ENCODE measurements at regions not wholly inside any gene's neighbourhood (a gene's known extent, or its start where the extent isn't known, plus 50 kb on each side); places are given as distances from the start of the nearest gene placed in this dataset.

DNA sequence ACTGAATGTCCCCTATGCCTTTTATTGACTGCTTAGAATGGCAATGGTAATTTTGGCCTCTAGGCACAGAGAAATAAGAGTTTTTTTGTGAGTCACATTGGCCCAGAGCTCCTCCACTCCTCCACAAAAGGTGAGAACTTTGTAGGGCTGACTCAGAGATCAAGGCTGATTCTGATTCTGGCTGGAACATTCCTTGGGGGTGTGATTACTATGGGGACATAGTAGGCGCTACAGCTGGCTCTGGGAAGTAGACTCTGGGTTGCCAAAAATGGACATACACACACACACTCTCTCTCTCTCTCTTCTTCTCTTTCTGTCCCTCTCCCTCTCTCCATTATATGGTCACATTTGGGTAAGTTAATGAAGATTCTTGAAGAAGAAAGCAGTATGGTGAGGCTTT lies 174.6 kb upstream of the DDHD1 start:
- DNase-seq (ENCODE audit: low read depth in 1 of 2, low spot score in 1 of 2) = no peak
- H3K9me3 ChIP-seq = no peaks in the 10 kb centered on the region
- FAIRE-seq = no peak
- ATAC-seq = no peak
- TF ChIP-seq HDAC2 (IDR thresholded peaks at IDR 0.05) (no peak), POLR2AphosphoS2 (conservative IDR thresholded peaks at IDR 0.05; ENCODE audit: low read length) (no peak), NPAS2 (CRISPR knock-in tag; IDR thresholded peaks at IDR 0.05; ENCODE audit: borderline replicate concordance) (no peak), HOXA7 (CRISPR knock-in tag; IDR thresholded peaks at IDR 0.05) (no peak), KDM1A (IDR thresholded peaks at IDR 0.05; ENCODE audit: low read depth) (no peak), RCOR1 (IDR thresholded peaks at IDR 0.05; ENCODE audit: low read depth, low read length) (no peak), HEYL (CRISPR knock-in tag; IDR thresholded peaks at IDR 0.05) (no peak), JUN (IDR thresholded peaks at IDR 0.05) (no peak)
- 95% methylated on average over 1 of the region's 1 CpG for WGBS (ENCODE audit: missing lambda C conversion rate)
- POLR2A ChIA-PET = no interaction called here
- H3K27ac ChIP-seq = no peak overlapping the region
- H3K4me1 ChIP-seq = no peaks in the 10 kb centered on the region
- H3K4me3 ChIP-seq = no peak overlapping the region
- CTCF ChIA-PET = interaction anchor here (2.1 kb wide), 1 partner anchor 21 kb away, joined by 12 read pairs; no protein-coding TSS in a partner anchor
- no peak overlapping the region for H3K4me2 ChIP-seq

DNA sequence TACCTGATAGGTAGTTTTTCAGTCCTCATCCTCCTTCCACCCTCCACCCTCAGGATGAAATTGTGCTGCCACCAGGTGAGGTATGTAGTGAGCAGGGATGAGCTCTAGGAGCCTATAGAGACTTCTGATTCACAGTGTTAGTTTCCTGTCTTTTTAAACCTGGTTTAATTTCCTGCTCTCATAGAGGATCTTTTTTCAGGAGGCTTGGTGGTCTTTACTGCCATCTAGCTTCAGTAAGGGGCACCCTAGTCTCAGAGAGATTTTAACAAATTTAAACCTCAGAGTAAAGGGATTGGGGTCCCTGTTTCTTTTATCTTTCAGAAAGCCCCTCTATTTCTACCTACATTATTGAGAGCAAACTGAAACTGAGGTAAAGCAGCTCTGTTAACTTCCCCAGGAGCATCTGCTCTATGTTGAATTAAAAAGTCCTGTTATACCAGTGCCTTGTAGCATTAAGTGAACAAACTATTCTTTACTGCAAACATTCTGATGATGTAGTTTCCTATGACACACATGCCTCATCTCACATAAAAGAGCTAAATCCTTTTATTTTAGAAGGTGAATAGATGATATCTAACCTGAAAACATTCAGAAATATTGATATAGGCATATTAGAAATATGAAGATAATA lies 172.2 kb upstream of the DDHD1 start:
- ATAC-seq = no peak; a peak in 2 of 6 replicates
- H3K4me1 ChIP-seq = no peaks in the 10 kb centered on the region
- FAIRE-seq = no peak
- POLR2A ChIA-PET = no interaction called here
- H3K4me3 ChIP-seq = no peak overlapping the region
- H3K9me3 ChIP-seq = no peaks in the 10 kb centered on the region
- TF ChIP-seq TFCP2L1 (CRISPR knock-in tag; IDR thresholded peaks at IDR 0.05) = no peak
- no peak for TF ChIP-seq EHF (CRISPR knock-in tag; IDR thresholded peaks at IDR 0.05)
- peak in 1 of 2 experiments; percentile 26; a peak in 2 of 5 replicates for TF ChIP-seq RAD21 (conservative IDR thresholded peaks at IDR 0.05 in 1 of 2, IDR thresholded peaks at IDR 0.05 in 1 of 2)
- DNase-seq (ENCODE audit: low read depth in 1 of 2, low spot score in 1 of 2) = no peak
- H3K4me2 ChIP-seq = no peak overlapping the region
- no peak overlapping the region for H3K27ac ChIP-seq
- CTCF ChIA-PET = interaction anchor here (0.6 to 1.4 kb wide), 4 partner anchors 10 to 902 kb away, joined by 3 to 6 read pairs (median 4); no protein-coding TSS in a partner anchor

DNA sequence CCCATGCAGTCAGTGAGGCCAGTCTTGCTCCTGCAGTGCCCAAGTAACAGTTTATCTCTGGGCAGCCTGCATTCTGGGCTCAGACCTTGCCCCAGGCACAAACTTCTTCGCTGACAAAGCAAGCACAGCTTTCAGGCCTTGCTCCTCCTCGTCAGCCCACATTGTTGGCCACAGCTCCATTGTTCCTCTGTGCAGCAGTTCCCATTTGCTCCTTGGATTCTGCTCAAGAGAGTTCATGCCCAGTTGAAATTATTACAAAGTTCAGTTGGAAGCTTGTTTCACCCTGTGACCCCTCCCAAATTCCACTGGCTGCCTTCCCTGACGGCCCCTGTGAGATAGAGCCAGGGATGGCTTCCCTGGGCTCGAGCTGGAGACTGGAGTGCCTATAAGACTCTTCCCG lies 163.4 kb upstream of the DDHD1 start:
- H3K4me2 ChIP-seq = no peak overlapping the region
- FAIRE-seq (no peak), DNase-seq (ENCODE audit: low read depth in 1 of 2, low spot score in 1 of 2) (no peak), ATAC-seq (no peak)
- TF ChIP-seq ZSCAN20 (CRISPR knock-in tag; IDR thresholded peaks at IDR 0.05) (no peak), NFE2L2 (conservative IDR thresholded peaks at IDR 0.05; ENCODE audit: low read length) (no peak), ZNF302 (CRISPR knock-in tag; IDR thresholded peaks at IDR 0.05) (no peak), ZFP36 (IDR thresholded peaks at IDR 0.05; ENCODE audit: borderline replicate concordance, partially characterized antibody) (no peak), NR3C1 (IDR thresholded peaks at IDR 0.05) (no peak), KDM1A (IDR thresholded peaks at IDR 0.05; ENCODE audit: low read depth) (no peak), FOXS1 (CRISPR knock-in tag; IDR thresholded peaks at IDR 0.05) (no peak), RCOR1 (IDR thresholded peaks at IDR 0.05; ENCODE audit: low read depth, low read length) (no peak), GATA3 (IDR thresholded peaks at IDR 0.05; ENCODE audit: borderline replicate concordance) (no peak), HOXA7 (CRISPR knock-in tag; IDR thresholded peaks at IDR 0.05) (no peak), FOSB (CRISPR knock-in tag; IDR thresholded peaks at IDR 0.05) (no peak), CBX2 (IDR thresholded peaks at IDR 0.05; ENCODE audit: borderline replicate concordance, low read depth) (no peak), PHF8 (IDR thresholded peaks at IDR 0.05; ENCODE audit: borderline replicate concordance, low read depth) (no peak), HEYL (CRISPR knock-in tag; IDR thresholded peaks at IDR 0.05) (no peak)
- TF ChIP-seq, protein P1, sequence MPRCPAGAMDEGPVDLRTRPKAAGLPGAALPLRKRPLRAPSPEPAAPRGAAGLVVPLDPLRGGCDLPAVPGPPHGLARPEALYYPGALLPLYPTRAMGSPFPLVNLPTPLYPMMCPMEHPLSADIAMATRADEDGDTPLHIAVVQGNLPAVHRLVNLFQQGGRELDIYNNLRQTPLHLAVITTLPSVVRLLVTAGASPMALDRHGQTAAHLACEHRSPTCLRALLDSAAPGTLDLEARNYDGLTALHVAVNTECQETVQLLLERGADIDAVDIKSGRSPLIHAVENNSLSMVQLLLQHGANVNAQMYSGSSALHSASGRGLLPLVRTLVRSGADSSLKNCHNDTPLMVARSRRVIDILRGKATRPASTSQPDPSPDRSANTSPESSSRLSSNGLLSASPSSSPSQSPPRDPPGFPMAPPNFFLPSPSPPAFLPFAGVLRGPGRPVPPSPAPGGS (IDR thresholded peaks at IDR 0.05) = no peak
- TF ChIP-seq, protein P2, sequence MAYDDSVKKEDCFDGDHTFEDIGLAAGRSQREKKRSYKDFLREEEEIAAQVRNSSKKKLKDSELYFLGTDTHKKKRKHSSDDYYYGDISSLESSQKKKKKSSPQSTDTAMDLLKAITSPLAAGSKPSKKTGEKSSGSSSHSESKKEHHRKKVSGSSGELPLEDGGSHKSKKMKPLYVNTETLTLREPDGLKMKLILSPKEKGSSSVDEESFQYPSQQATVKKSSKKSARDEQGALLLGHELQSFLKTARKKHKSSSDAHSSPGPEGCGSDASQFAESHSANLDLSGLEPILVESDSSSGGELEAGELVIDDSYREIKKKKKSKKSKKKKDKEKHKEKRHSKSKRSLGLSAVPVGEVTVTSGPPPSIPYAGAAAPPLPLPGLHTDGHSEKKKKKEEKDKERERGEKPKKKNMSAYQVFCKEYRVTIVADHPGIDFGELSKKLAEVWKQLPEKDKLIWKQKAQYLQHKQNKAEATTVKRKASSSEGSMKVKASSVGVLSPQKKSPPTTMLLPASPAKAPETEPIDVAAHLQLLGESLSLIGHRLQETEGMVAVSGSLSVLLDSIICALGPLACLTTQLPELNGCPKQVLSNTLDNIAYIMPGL (CRISPR knock-in tag; IDR thresholded peaks at IDR 0.05; ENCODE audit: borderline replicate concordance) = no peak
- TF ChIP-seq, protein P3, sequence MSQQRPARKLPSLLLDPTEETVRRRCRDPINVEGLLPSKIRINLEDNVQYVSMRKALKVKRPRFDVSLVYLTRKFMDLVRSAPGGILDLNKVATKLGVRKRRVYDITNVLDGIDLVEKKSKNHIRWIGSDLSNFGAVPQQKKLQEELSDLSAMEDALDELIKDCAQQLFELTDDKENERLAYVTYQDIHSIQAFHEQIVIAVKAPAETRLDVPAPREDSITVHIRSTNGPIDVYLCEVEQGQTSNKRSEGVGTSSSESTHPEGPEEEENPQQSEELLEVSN (IDR thresholded peaks at IDR 0.05; ENCODE audit: borderline replicate concordance, low read depth) = no peak
- TF ChIP-seq, protein P4, sequence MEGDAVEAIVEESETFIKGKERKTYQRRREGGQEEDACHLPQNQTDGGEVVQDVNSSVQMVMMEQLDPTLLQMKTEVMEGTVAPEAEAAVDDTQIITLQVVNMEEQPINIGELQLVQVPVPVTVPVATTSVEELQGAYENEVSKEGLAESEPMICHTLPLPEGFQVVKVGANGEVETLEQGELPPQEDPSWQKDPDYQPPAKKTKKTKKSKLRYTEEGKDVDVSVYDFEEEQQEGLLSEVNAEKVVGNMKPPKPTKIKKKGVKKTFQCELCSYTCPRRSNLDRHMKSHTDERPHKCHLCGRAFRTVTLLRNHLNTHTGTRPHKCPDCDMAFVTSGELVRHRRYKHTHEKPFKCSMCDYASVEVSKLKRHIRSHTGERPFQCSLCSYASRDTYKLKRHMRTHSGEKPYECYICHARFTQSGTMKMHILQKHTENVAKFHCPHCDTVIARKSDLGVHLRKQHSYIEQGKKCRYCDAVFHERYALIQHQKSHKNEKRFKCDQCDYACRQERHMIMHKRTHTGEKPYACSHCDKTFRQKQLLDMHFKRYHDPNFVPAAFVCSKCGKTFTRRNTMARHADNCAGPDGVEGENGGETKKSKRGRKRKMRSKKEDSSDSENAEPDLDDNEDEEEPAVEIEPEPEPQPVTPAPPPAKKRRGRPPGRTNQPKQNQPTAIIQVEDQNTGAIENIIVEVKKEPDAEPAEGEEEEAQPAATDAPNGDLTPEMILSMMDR (IDR thresholded peaks at IDR 0.05) = no peak
- ChIA-PET CTCF (interaction anchor here (2.0 to 4.7 kb wide), 2 partner anchors 11 to 21 kb away, joined by 8 to 35 read pairs; no protein-coding TSS in a partner anchor), POLR2A (no interaction called here)
- WGBS (ENCODE audit: missing lambda C conversion rate) = 22% methylated on average over 5 of the region's 5 CpGs
- no peaks in the 10 kb centered on the region; the same call in 2 of the 3 replicates for H3K9me3 ChIP-seq
- no peaks in the 10 kb centered on the region for H3K4me1 ChIP-seq
- H3K4me3 ChIP-seq = no peak overlapping the region
- no peak overlapping the region for H3K27ac ChIP-seq

Measured in A549 (cell line).